Tibial nerve (tissue), 3 donors: ENCODE measurements at regions not wholly inside any gene's neighbourhood (a gene's known extent, or its start where the extent isn't known, plus 50 kb on each side); places are given as distances from the start of the nearest gene placed in this dataset.

Source experiments
- CTCF ChIP-seq, 5 experiments: fragments of 200-600 bp in 3 of 5; fragments of 450-650 bp in 2 of 5; sonication (generic) in 3 of 5; IDR thresholded peaks; one replicate each; pipeline ENCODE4 v1.5.1; 2016 to 2019; ENCODE audit warnings: antibody characterized with exemption in 5 of 5, mild to moderate bottlenecking in 3 of 5, moderate library complexity in 2 of 5
- POLR2A ChIP-seq, 2 donors: fragments of 450-650 bp; IDR thresholded peaks; one replicate each; pipeline ENCODE4 v1.6.1; 2017; ENCODE audit warnings: antibody characterized with exemption in 2 of 2, mild to moderate bottlenecking in 2 of 2, moderate library complexity in 2 of 2

GRCh38 chr9:88835772-88836171 is 155.5 kb upstream of the S1PR3 start:
- no peak for TF ChIP-seq POLR2A (IDR thresholded peaks at IDR 0.05)
- TF ChIP-seq CTCF (IDR thresholded peaks at IDR 0.05) = no peak
